ENCODE measurements at regions not wholly inside any gene's neighbourhood (a gene's known extent, or its start where the extent isn't known, plus 50 kb on each side); places are given as distances from the start of the nearest gene placed in this dataset.
"Not testable (repeated sequence)": the region's sequence is repeated elsewhere in the genome, so short reads cannot be mapped to it uniquely, and the experiment has no call there.

DNA sequence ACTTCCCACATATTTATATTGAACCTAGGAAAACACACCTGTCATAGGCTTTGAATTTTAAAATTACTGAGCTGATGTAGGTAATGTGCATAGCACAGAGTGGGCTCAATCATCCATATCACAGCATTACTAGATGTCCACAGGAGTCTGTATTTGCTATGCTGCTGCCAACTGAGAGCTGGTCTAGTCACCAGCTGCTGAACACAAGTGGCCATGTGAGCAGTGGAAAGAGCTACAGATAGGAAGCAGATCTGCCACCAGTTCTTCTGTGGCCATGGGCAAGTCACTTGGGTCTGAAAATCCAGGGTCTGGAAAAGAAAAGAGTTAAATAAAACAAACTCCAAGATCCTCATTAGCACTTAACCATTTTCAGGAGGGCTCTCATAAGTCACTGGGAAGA is 91.8 kb downstream of the APIP start:
- TF ChIP-seq, protein P1, sequence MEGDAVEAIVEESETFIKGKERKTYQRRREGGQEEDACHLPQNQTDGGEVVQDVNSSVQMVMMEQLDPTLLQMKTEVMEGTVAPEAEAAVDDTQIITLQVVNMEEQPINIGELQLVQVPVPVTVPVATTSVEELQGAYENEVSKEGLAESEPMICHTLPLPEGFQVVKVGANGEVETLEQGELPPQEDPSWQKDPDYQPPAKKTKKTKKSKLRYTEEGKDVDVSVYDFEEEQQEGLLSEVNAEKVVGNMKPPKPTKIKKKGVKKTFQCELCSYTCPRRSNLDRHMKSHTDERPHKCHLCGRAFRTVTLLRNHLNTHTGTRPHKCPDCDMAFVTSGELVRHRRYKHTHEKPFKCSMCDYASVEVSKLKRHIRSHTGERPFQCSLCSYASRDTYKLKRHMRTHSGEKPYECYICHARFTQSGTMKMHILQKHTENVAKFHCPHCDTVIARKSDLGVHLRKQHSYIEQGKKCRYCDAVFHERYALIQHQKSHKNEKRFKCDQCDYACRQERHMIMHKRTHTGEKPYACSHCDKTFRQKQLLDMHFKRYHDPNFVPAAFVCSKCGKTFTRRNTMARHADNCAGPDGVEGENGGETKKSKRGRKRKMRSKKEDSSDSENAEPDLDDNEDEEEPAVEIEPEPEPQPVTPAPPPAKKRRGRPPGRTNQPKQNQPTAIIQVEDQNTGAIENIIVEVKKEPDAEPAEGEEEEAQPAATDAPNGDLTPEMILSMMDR (IDR thresholded peaks at IDR 0.05; ENCODE audit: control insufficient read depth, insufficient read depth, low read depth, low read length, missing control alignments): no peak
- H3K4me3 ChIP-seq (ENCODE audit: control insufficient read depth, low read depth, low read length): no peak overlapping the region
- DNase-seq (ENCODE audit: low read depth): no peak

DNA sequence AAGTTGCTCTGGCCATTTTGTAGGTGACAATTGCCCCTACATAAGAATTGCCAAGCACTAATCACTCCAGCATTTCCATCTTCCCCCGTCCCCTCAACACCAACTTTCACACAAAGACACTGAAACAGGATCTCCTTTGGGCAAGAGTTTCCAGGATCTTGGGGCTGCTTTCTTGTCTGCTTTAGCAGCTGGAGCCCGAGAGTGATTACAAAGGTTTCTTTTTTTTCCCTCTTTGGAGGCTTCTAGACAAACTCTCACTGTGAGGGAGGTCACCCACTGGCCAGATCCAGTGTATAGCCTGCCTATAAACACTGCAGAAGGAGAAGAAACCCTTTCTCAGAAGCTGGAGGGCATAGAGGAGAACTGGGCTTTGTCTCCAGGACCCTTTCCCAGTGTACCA is 92.5 kb downstream of the APIP start:
- TF ChIP-seq, protein P1 (IDR thresholded peaks at IDR 0.05; ENCODE audit: control insufficient read depth, insufficient read depth, low read depth, low read length, missing control alignments): no peak
- no peak overlapping the region for H3K4me3 ChIP-seq (ENCODE audit: control insufficient read depth, low read depth, low read length)
- DNase-seq (ENCODE audit: low read depth): no peak

DNA sequence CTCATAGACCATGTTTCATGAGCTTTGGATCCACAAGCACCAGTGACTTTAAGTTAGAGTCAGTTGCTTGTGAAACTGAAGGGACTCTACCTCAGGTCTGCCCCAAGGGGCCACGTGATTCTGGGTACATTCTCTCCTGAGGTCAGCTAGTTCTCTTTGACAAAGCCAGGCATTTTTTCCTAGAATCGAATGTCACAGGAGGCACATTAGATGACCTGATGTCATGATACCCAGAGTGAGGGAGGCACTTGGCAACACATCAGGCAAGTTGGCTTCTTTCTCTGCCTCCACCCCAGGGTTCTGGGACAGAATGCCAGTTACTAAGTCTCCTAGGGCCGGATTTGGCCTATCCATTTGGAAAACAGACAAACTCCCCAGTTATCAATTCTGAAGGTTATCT is 93.0 kb downstream of the APIP start:
- no peak overlapping the region for H3K4me3 ChIP-seq (ENCODE audit: control insufficient read depth, low read depth, low read length)
- TF ChIP-seq, protein P1 (IDR thresholded peaks at IDR 0.05; ENCODE audit: control insufficient read depth, insufficient read depth, low read depth, low read length, missing control alignments): no peak
- no peak for DNase-seq (ENCODE audit: low read depth)

GRCh38 chr11:34819740-34820482 is 96.3 kb downstream of the APIP start:
- H3K4me3 ChIP-seq (ENCODE audit: control insufficient read depth, low read depth, low read length): no peak overlapping the region
- TF ChIP-seq, protein P1 (IDR thresholded peaks at IDR 0.05; ENCODE audit: control insufficient read depth, insufficient read depth, low read depth, low read length, missing control alignments): no peak
- DNase-seq (ENCODE audit: low read depth): no peak

GRCh38 chr11:34817812-34818211 is 98.4 kb downstream of the APIP start:
- not testable (repeated sequence) for DNase-seq (ENCODE audit: low read depth); H3K4me3 ChIP-seq (ENCODE audit: control insufficient read depth, low read depth, low read length)

DNA sequence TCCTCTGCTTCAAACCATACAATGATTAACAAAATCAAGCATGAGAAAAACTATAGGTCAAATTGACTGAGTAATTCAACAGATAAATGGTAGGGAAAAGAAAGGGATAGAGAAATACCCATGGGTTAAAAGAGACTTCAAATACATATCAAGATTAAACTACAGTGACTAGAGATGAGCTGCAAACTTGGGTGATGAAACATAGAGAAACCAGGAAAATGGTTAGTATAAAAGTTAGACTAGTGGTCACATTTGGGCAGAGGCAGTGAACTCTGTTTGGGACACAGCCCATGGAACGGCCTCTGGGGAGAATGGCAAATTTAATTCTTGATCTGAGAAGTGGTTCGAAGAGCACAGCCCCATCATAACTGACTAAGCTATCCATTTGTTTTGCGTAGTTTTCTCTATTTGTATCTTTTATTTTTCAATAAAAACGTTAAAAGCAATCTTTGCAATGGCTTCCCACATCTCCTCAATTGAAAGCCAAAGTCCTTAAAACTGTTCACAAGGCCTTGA is 99.4 kb downstream of the APIP start:
- TF ChIP-seq, protein P1 (IDR thresholded peaks at IDR 0.05; ENCODE audit: control insufficient read depth, insufficient read depth, low read depth, low read length, missing control alignments): no peak
- DNase-seq (ENCODE audit: low read depth): no peak
- H3K4me3 ChIP-seq (ENCODE audit: control insufficient read depth, low read depth, low read length): no peak overlapping the region

GRCh38 chr11:34812905-34813576 is 103.1 kb downstream of the APIP start:
- DNase-seq (ENCODE audit: low read depth): no peak
- H3K4me3 ChIP-seq (ENCODE audit: control insufficient read depth, low read depth, low read length): no peak overlapping the region
- TF ChIP-seq, protein P1 (IDR thresholded peaks at IDR 0.05; ENCODE audit: control insufficient read depth, insufficient read depth, low read depth, low read length, missing control alignments): no peak
